HG03558 (cell line): ENCODE measurements at regions not wholly inside any gene's neighbourhood (a gene's known extent, or its start where the extent isn't known, plus 50 kb on each side); places are given as distances from the start of the nearest gene placed in this dataset.

Experiments used
- ATAC-seq: cut with Tn5 transposase; IDR thresholded peaks from one replicate; pipeline ENCODE4 v1.9.1; 2021; ENCODE audit warnings: moderate number of reproducible peaks; ENCODE audit not compliant: unreplicated experiment; ENCODE audit errors: extremely low read depth

- ATAC-seq = no peak
Observed at GRCh38 chr4:136731025-136731424, 801.3 kb downstream of the PCDH18 start.

- ATAC-seq = no peak
Observed at GRCh38 chr4:136725286-136726081, 806.8 kb downstream of the PCDH18 start.

- ATAC-seq = no peak
Observed at GRCh38 chr4:136713140-136713539, 819.2 kb downstream of the PCDH18 start.

GRCh38 chr4:136709897-136710296 lies 822.4 kb downstream of the PCDH18 start:
- no peak for ATAC-seq

- ATAC-seq = no peak
Observed at GRCh38 chr4:136706942-136707341, 825.4 kb downstream of the PCDH18 start.

- no peak for ATAC-seq
Observed at GRCh38 chr4:136699905-136700304, 832.4 kb downstream of the PCDH18 start.

GRCh38 chr4:136691607-136692006 lies 840.7 kb downstream of the PCDH18 start:
- no peak for ATAC-seq

GRCh38 chr4:136690360-136690759 lies 841.9 kb downstream of the PCDH18 start:
- ATAC-seq = no peak

GRCh38 chr4:136687596-136687995 lies 844.7 kb downstream of the PCDH18 start:
- ATAC-seq = no peak

- no peak for ATAC-seq
Observed at GRCh38 chr4:136687118-136687517, 845.2 kb downstream of the PCDH18 start.

GRCh38 chr4:136680761-136681160 lies 851.5 kb downstream of the PCDH18 start:
- ATAC-seq = no peak

- no peak for ATAC-seq
Observed at GRCh38 chr4:136680271-136680670, 852.0 kb downstream of the PCDH18 start.

GRCh38 chr4:136670265-136670664 lies 862.0 kb downstream of the PCDH18 start:
- no peak for ATAC-seq

GRCh38 chr4:136664988-136665387 lies 867.3 kb downstream of the PCDH18 start:
- no peak for ATAC-seq

- ATAC-seq = no peak
Observed at GRCh38 chr4:136662539-136662938, 869.8 kb downstream of the PCDH18 start.

GRCh38 chr4:136653640-136654406 lies 878.5 kb downstream of the PCDH18 start:
- ATAC-seq = no peak

- ATAC-seq = no peak
Observed at GRCh38 chr4:136651932-136652331, 880.4 kb downstream of the PCDH18 start.

- no peak for ATAC-seq
Observed at GRCh38 chr4:136651278-136651667, 881.0 kb downstream of the PCDH18 start.

- ATAC-seq = peak; percentile 58
Observed at GRCh38 chr4:136650541-136651277, 881.6 kb downstream of the PCDH18 start.

- no peak for ATAC-seq
Observed at GRCh38 chr4:136644279-136644678, 888.0 kb downstream of the PCDH18 start.

GRCh38 chr4:136643416-136643815 lies 888.9 kb downstream of the PCDH18 start:
- ATAC-seq = no peak
